ENCODE measurements at regions not wholly inside any gene's neighbourhood (a gene's known extent, or its start where the extent isn't known, plus 50 kb on each side); places are given as distances from the start of the nearest gene placed in this dataset.

GRCh38 chr5:67246546-67247268, 50.1 kb upstream of the CD180 start:
- TF ChIP-seq POLR2AphosphoS5 (IDR thresholded peaks at IDR 0.05; ENCODE audit: insufficient read depth in 1 of 2, low read depth in 1 of 2) (no peak), POLR2A (IDR thresholded peaks at IDR 0.05) (no peak)

Measured in vagina (tissue), 2 donors.